SW480 (cell line): ENCODE measurements at regions not wholly inside any gene's neighbourhood (a gene's known extent, or its start where the extent isn't known, plus 50 kb on each side); places are given as distances from the start of the nearest gene placed in this dataset.

Source experiments
- DNase-seq: peaks from one replicate; pipeline ENCODE4 v3.0.0-alpha.2; 2016; ENCODE audit warnings: low spot score

GRCh38 chr18:10033016-10033399, 119.2 kb downstream of the VAPA start:
- DNase-seq: no peak

- DNase-seq: peak; percentile 99
Observed at GRCh38 chr18:10035281-10035991, 121.6 kb downstream of the VAPA start.

- DNase-seq: peak; percentile 49
Observed at GRCh38 chr18:10036479-10036878, 122.7 kb downstream of the VAPA start.

- no peak for DNase-seq
Observed at GRCh38 chr18:10037181-10037580, 123.4 kb downstream of the VAPA start.

GRCh38 chr18:10038268-10038667, 124.5 kb downstream of the VAPA start:
- DNase-seq: no peak

GRCh38 chr18:10040287-10041011, 126.6 kb downstream of the VAPA start:
- DNase-seq: no peak

- no peak for DNase-seq
Observed at GRCh38 chr18:10041180-10041579, 127.4 kb downstream of the VAPA start.

GRCh38 chr18:10042492-10042891, 128.7 kb downstream of the VAPA start:
- DNase-seq: no peak

GRCh38 chr18:10044054-10044453, 130.2 kb downstream of the VAPA start:
- no peak for DNase-seq

GRCh38 chr18:10045296-10045891, 131.6 kb downstream of the VAPA start:
- DNase-seq: no peak

- DNase-seq: no peak
Observed at GRCh38 chr18:10046178-10046807, 132.5 kb downstream of the VAPA start.

- DNase-seq: no peak
Observed at GRCh38 chr18:10047237-10047636, 133.4 kb downstream of the VAPA start.

- DNase-seq: no peak
Observed at GRCh38 chr18:10049747-10050146, 135.9 kb downstream of the VAPA start.

GRCh38 chr18:10050956-10051355, 137.1 kb downstream of the VAPA start:
- no peak for DNase-seq

- no peak for DNase-seq
Observed at GRCh38 chr18:10051877-10052631, 138.2 kb downstream of the VAPA start.

GRCh38 chr18:10052871-10053270, 139.1 kb downstream of the VAPA start:
- DNase-seq: no peak

GRCh38 chr18:10053861-10054260, 140.0 kb downstream of the VAPA start:
- DNase-seq: no peak

- no peak for DNase-seq
Observed at GRCh38 chr18:10054366-10054765, 140.6 kb downstream of the VAPA start.

- no peak for DNase-seq
Observed at GRCh38 chr18:10055125-10055750, 141.4 kb downstream of the VAPA start.

GRCh38 chr18:10056506-10056905, 142.7 kb downstream of the VAPA start:
- DNase-seq: no peak

- DNase-seq: peak; percentile 43
Observed at GRCh38 chr18:10057401-10057893, 143.6 kb downstream of the VAPA start.
